H9 (cell line): ENCODE measurements at regions not wholly inside any gene's neighbourhood (a gene's known extent, or its start where the extent isn't known, plus 50 kb on each side); places are given as distances from the start of the nearest gene placed in this dataset.
"Not testable (repeated sequence)": the region's sequence is repeated elsewhere in the genome, so short reads cannot be mapped to it uniquely, and the experiment has no call there.

Source experiments
- DNase-seq: peaks from one replicate; pipeline ENCODE4 v3.0.0-alpha.2; 2017
- H2AFZ ChIP-seq: one replicate; pipeline ENCODE4 v1.6.1; 2013; ENCODE audit warnings: mild to moderate bottlenecking, low read length, control low read depth, moderate library complexity
- H2AK5ac ChIP-seq: 2 replicates; pipeline ENCODE4 v1.6.1; 2013; ENCODE audit warnings: low read length, control low read depth, mixed read lengths; ENCODE audit not compliant: insufficient read length
- H2BK120ac ChIP-seq: one replicate; pipeline ENCODE4 v1.6.1; 2013; ENCODE audit warnings: low read depth, mild to moderate bottlenecking, low read length, control low read depth, inconsistent platforms; ENCODE audit not compliant: poor library complexity, severe bottlenecking
- H2BK12ac ChIP-seq: 2 replicates; pipeline ENCODE4 v1.6.1; 2013; ENCODE audit warnings: low read length, control low read depth, mixed read lengths, low read depth; ENCODE audit not compliant: insufficient read length
- H2BK15ac ChIP-seq: 2 replicates; pipeline ENCODE4 v1.6.1; 2013; ENCODE audit warnings: low read depth, low read length, control low read depth
- H2BK20ac ChIP-seq: one replicate; pipeline ENCODE4 v1.6.1; 2013; ENCODE audit warnings: low read depth, mild to moderate bottlenecking, low read length, control low read depth, inconsistent platforms; ENCODE audit not compliant: poor library complexity, severe bottlenecking
- H2BK5ac ChIP-seq: 2 replicates; pipeline ENCODE4 v1.6.1; 2013; ENCODE audit warnings: low read length, control low read depth, mixed read lengths; ENCODE audit not compliant: insufficient read length
- H3K14ac ChIP-seq: 2 replicates; pipeline ENCODE4 v1.6.1; 2013; ENCODE audit warnings: low read length, control low read depth; ENCODE audit not compliant: insufficient read depth
- H3K18ac ChIP-seq: 2 replicates; pipeline ENCODE4 v1.6.1; 2013; ENCODE audit warnings: low read depth, mild to moderate bottlenecking, mixed read lengths, low read length, control low read depth; ENCODE audit not compliant: insufficient read length
- H3K23ac ChIP-seq: 2 replicates; pipeline ENCODE4 v1.6.1; 2013; ENCODE audit warnings: low read length, control low read depth, mixed read lengths, low read depth; ENCODE audit not compliant: insufficient read length
- H3K23me2 ChIP-seq: 2 replicates; pipeline ENCODE4 v1.6.1; 2013; ENCODE audit warnings: low read depth, mild to moderate bottlenecking, mixed read lengths, low read length, control low read depth; ENCODE audit not compliant: insufficient read length, poor library complexity, severe bottlenecking
- H3K27ac ChIP-seq: 2 replicates; pipeline ENCODE4 v1.5.1; 2013; ENCODE audit warnings: low read length, control low read depth, mixed read lengths, low read depth; ENCODE audit not compliant: insufficient read length
- H3K27me3 ChIP-seq: 2 replicates; pipeline ENCODE4 v1.6.1; 2013; ENCODE audit warnings: low read length, control low read depth, inconsistent platforms; ENCODE audit not compliant: insufficient read depth
- H3K4ac ChIP-seq: 2 replicates; pipeline ENCODE4 v1.6.1; 2013; ENCODE audit warnings: low read depth, mild to moderate bottlenecking, control low read depth, inconsistent platforms, low read length, moderate library complexity
- H3K4me1 ChIP-seq: 2 replicates; pipeline ENCODE4 v1.6.1; 2013; ENCODE audit warnings: low read length, control low read depth, inconsistent platforms; ENCODE audit not compliant: insufficient read depth
- H3K4me2 ChIP-seq: 2 replicates; pipeline ENCODE4 v1.6.1; 2013; ENCODE audit warnings: low read length, control low read depth, mixed read lengths; ENCODE audit not compliant: insufficient read length, insufficient read depth
- H3K56ac ChIP-seq: 2 replicates; pipeline ENCODE4 v1.6.1; 2013; ENCODE audit warnings: low read depth, mild to moderate bottlenecking, mixed read lengths, low read length, control low read depth; ENCODE audit not compliant: insufficient read length
- H3K79me1 ChIP-seq: 2 replicates; pipeline ENCODE4 v1.6.1; 2013; ENCODE audit warnings: low read depth, mild to moderate bottlenecking, moderate library complexity, low read length, control low read depth, inconsistent platforms; ENCODE audit not compliant: insufficient read depth, poor library complexity, severe bottlenecking
- H3K79me2 ChIP-seq: 2 replicates; pipeline ENCODE4 v1.6.1; 2013; ENCODE audit warnings: low read length, control low read depth, inconsistent platforms; ENCODE audit not compliant: insufficient read depth
- H3K9ac ChIP-seq: 2 replicates; pipeline ENCODE4 v1.6.1; 2013; ENCODE audit warnings: low read length, control low read depth, mixed read lengths; ENCODE audit not compliant: insufficient read length; ENCODE audit errors: extremely low read depth
- H3K9me3 ChIP-seq: one replicate; pipeline ENCODE4 v1.6.1; 2013; ENCODE audit warnings: low read depth, low read length, inconsistent platforms; ENCODE audit not compliant: control insufficient read depth
- H3T11ph ChIP-seq: one replicate; pipeline ENCODE4 v1.6.1; 2013; ENCODE audit warnings: mild to moderate bottlenecking, low read length, control low read depth, inconsistent platforms
- H4K20me1 ChIP-seq: one replicate; pipeline ENCODE4 v1.6.1; 2013; ENCODE audit not compliant: control insufficient read depth, insufficient read length, insufficient read depth
- H4K5ac ChIP-seq: 2 replicates; pipeline ENCODE4 v1.6.1; 2013; ENCODE audit warnings: low read depth, mild to moderate bottlenecking, mixed read lengths, low read length, control low read depth; ENCODE audit not compliant: insufficient read length
- H4K8ac ChIP-seq: replicated peaks from 2 replicates; pipeline ENCODE4 v1.6.1; 2013; ENCODE audit warnings: low read length, control low read depth, mixed read lengths, low read depth; ENCODE audit not compliant: insufficient read length
- H4K91ac ChIP-seq: 2 replicates; pipeline ENCODE4 v1.6.1; 2013; ENCODE audit warnings: low read depth, mild to moderate bottlenecking, moderate library complexity, mixed read lengths, low read length, control low read depth; ENCODE audit not compliant: insufficient read length
- H3K27ac Mint-ChIP-seq, 3 experiments: 2 replicates in 2 of 3; 3 replicates in 1 of 3; pipeline ENCODE4 v1.8.0; 2020 to 2021; ENCODE audit warnings: mixed read lengths in 3 of 3, mild to moderate bottlenecking in 1 of 3, moderate library complexity in 1 of 3
- H3K27me3 Mint-ChIP-seq: 2 replicates; pipeline ENCODE4 v1.8.0; 2021; ENCODE audit warnings: low read depth, mild to moderate bottlenecking, moderate library complexity, mixed read lengths
- H3K36me3 Mint-ChIP-seq, 3 experiments: 2 replicates in 2 of 3; 3 replicates in 1 of 3; pipeline ENCODE4 v1.8.0; 2020 to 2021; ENCODE audit warnings: low read depth in 3 of 3, mixed read lengths in 3 of 3; ENCODE audit not compliant: insufficient read depth in 1 of 3
- H3K4me1 Mint-ChIP-seq, 2 experiments: 2 replicates each; pipeline ENCODE4 v1.8.0; 2020; ENCODE audit warnings: mixed read lengths in 2 of 2
- H3K4me3 Mint-ChIP-seq, 2 experiments: 2 replicates in 1 of 2; 3 replicates in 1 of 2; pipeline ENCODE4 v1.8.0; 2020 to 2021; ENCODE audit warnings: mild to moderate bottlenecking in 2 of 2, mixed read lengths in 2 of 2, moderate library complexity in 1 of 2
- H3K9me3 Mint-ChIP-seq, 2 experiments: 2 replicates in 1 of 2; 3 replicates in 1 of 2; pipeline ENCODE4 v1.8.0; 2020; ENCODE audit warnings: mild to moderate bottlenecking in 2 of 2, mixed read lengths in 2 of 2, moderate library complexity in 1 of 2
- CTCF ChIP-seq: fragments of 200-600 bp; sonication (generic); conservative IDR thresholded peaks from 3 replicates; pipeline ENCODE4 v1.8.0; 2021; ENCODE audit warnings: antibody characterized with exemption, mild to moderate bottlenecking
- WGBS: extraction: QIAGEN DNeasy Blood & Tissue Kit; methylation state at CpG from one replicate; pipeline ENCODE4 v1.1.7; 2013; ENCODE audit warnings: missing lambda C conversion rate, low lambda C conversion rate, mixed read lengths; ENCODE audit not compliant: insufficient read length; ENCODE audit errors: extremely low coverage; 5-methylcytosine and 5-hydroxymethylcytosine counted together

GRCh38 chr7:121608785-121609184, 212.7 kb upstream of the FAM3C start:
- WGBS = no CpG with 5 or more reads among the region's 6 CpGs
- no peak for TF ChIP-seq CTCF
- Histone ChIP-seq H4K91ac (no peak overlapping the region), H3K27me3 (no peaks in the 10 kb centered on the region; the same call in 1 of the 2 replicates), H3K4ac (no peak overlapping the region), H4K8ac (no peak overlapping the region), H2BK120ac (no peak overlapping the region), H3K4me2 (no peak overlapping the region), H2BK5ac (no peak overlapping the region), H3K27ac (no peak overlapping the region), H3K79me2 (no peaks in the 10 kb centered on the region), H2BK15ac (no peak overlapping the region), H2AK5ac (no peak overlapping the region), H2BK12ac (no peak overlapping the region), H3T11ph (no peak overlapping the region), H3K9me3 (no peaks in the 10 kb centered on the region), H2BK20ac (no peak overlapping the region), H4K5ac (no peak overlapping the region), H3K23ac (no peak overlapping the region), H3K23me2 (no peaks in the 10 kb centered on the region), H3K4me1 (no peaks in the 10 kb centered on the region), H3K18ac (no peak overlapping the region), H4K20me1 (no peaks in the 10 kb centered on the region), H3K56ac (no peak overlapping the region), H2AFZ (no peak overlapping the region), H3K9ac (no peak overlapping the region), H3K14ac (no peak overlapping the region), H3K79me1 (no peaks in the 10 kb centered on the region)
- Mint-ChIP-seq H3K27me3 (no peaks in the 10 kb centered on the region), H3K4me3 (no peak overlapping the region), H3K9me3 (no peaks in the 10 kb centered on the region), H3K27ac (peak overlapping the region in 1 of 3 experiments; percentile 20; a peak in 1 of 7 replicates), H3K36me3 (no peaks in the 10 kb centered on the region), H3K4me1 (peaks cover 7% of the 10 kb centered on the region in 2 experiments; a peak in 2 of 4 replicates)
- DNase-seq = no peak

GRCh38 chr7:121608183-121608582, 212.1 kb upstream of the FAM3C start:
- not testable (repeated sequence) for H3K27me3 ChIP-seq, H2AFZ ChIP-seq, H4K5ac ChIP-seq, H3K18ac ChIP-seq, H3K79me1 ChIP-seq, H2BK12ac ChIP-seq, H3K4me2 ChIP-seq, H2BK5ac ChIP-seq, H3K27ac ChIP-seq, H3K56ac ChIP-seq, H3K4me1 Mint-ChIP-seq, H2BK120ac ChIP-seq, H3K9me3 Mint-ChIP-seq, H3K14ac ChIP-seq, H3K4ac ChIP-seq, H4K91ac ChIP-seq, H3K9me3 ChIP-seq, H3K4me1 ChIP-seq, H3K23ac ChIP-seq, H3T11ph ChIP-seq, H2AK5ac ChIP-seq, H3K27me3 Mint-ChIP-seq, H2BK20ac ChIP-seq, H3K36me3 Mint-ChIP-seq, H3K23me2 ChIP-seq, H2BK15ac ChIP-seq, H3K79me2 ChIP-seq, DNase-seq, H3K9ac ChIP-seq, H3K4me3 Mint-ChIP-seq, H4K20me1 ChIP-seq, H4K8ac ChIP-seq, H3K27ac Mint-ChIP-seq
- no CpG with 5 or more reads among the region's 2 CpGs for WGBS
